Fibroblast of lung (primary cell): ENCODE measurements at regions not wholly inside any gene's neighbourhood (a gene's known extent, or its start where the extent isn't known, plus 50 kb on each side); places are given as distances from the start of the nearest gene placed in this dataset.

ENCODE experiments used
- CTCF ChIP-seq, 2 donors: IDR thresholded peaks in 1 of 2; conservative IDR thresholded peaks in 1 of 2; 1 replicate in 1 of 2; 2 replicates in 1 of 2; pipeline ENCODE4 v1.5.1; 2011 to 2012; ENCODE audit warnings: low read length in 2 of 2, control low read depth in 1 of 2, inconsistent platforms in 1 of 2, low read depth in 1 of 2, mild to moderate bottlenecking in 1 of 2
- EZH2 ChIP-seq: IDR thresholded peaks from 2 replicates; pipeline ENCODE4 v1.5.1; 2012; ENCODE audit warnings: low read length, control low read depth, mild to moderate bottlenecking; ENCODE audit errors: missing control alignments

DNA sequence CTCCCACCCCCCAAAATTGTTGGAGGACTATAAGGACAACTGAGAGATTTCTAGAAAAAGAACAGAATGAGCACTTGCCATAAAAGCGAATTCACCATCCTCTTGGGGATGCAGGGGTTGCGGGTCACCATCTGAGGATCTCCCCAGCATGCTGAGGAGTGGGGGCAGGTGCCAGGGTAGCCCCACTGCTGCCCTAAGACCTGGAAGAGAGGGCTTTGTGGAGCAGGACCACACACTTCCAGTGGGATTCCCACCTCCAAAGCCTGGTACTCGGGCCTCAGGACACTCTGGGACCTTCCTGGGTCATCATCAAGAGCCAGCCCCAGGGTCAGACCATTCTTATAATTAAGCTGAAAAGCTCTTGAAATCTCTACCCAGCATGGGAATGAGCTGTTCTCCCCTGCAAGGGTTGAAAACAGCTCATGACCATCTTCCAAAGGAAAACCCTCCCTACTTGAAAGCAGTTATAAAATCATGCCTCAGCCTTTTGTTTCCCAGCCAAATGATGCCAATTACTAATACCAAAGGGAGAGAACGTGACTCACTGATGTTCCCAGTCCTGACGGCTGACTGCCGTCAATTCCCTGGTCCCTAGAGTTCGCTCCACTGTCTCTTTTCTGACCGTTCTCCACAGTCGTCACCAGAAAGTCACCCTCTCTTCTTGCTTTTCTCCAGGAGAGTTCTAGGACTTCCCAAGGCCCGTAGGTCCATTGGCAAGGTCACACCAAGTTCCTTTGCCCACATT is 76.8 kb upstream of the CREB3L1 start:
- TF ChIP-seq CTCF (conservative IDR thresholded peaks at IDR 0.05 in 1 of 2, IDR thresholded peaks at IDR 0.05 in 1 of 2; ENCODE audit: low read depth in 1 of 2, low read length in 2 of 2) (no peak), EZH2 (no peak)
